H1 (cell line): ENCODE measurements at regions not wholly inside any gene's neighbourhood (a gene's known extent, or its start where the extent isn't known, plus 50 kb on each side); places are given as distances from the start of the nearest gene placed in this dataset.
A peak's percentile ranks its signal among the peaks of the same experiment; 100 is the strongest.

Experiments
- CTCF ChIA-PET: fragments of 300-600 bp; sonication (Branson Sonifier 250); formaldehyde crosslinking; loops from one replicate; lab custom pipeline; 2021; ENCODE audit not compliant: partially characterized antibody; lab: Charles Lee
- POLR2A ChIA-PET: fragments of 300-600 bp; sonication (Branson Sonifier 250); formaldehyde crosslinking; loops from one replicate; lab custom pipeline; 2021; ENCODE audit warnings: inconsistent platforms; ENCODE audit not compliant: partially characterized antibody; lab: Charles Lee
- DNase-seq, 2 experiments: peaks; one replicate each; pipeline versions ENCODE4 v3.0.0 to v3.0.0-alpha.2; 2010 to 2022; ENCODE audit warnings: low spot score in 2 of 2, low read depth in 1 of 2, mixed read lengths in 1 of 2
- FAIRE-seq: peaks from 2 replicates; lab custom pipeline; 2011; peaks lifted over from hg19 to GRCh38; lab: Jason Lieb, UNC
- H2AFZ ChIP-seq: 2 replicates; pipeline ENCODE4 v1.8.1; 2012; ENCODE audit warnings: low read length, inconsistent platforms
- H2AK5ac ChIP-seq: 2 replicates; pipeline ENCODE4 v1.6.1; 2013; ENCODE audit warnings: low read depth, low read length
- H2BK120ac ChIP-seq: replicated peaks from 2 replicates; pipeline ENCODE3; 2013; ENCODE audit warnings: low read depth, low read length, inconsistent platforms
- H2BK12ac ChIP-seq: 2 replicates; pipeline ENCODE4 v1.6.1; 2013; ENCODE audit warnings: low read depth, low read length
- H2BK15ac ChIP-seq: 2 replicates; pipeline ENCODE4 v1.6.1; 2013; ENCODE audit warnings: low read length
- H2BK20ac ChIP-seq: 2 replicates; pipeline ENCODE4 v1.6.1; 2013; ENCODE audit warnings: low read length
- H2BK5ac ChIP-seq: 2 replicates; pipeline ENCODE4 v1.6.1; 2013; ENCODE audit warnings: low read depth, low read length
- H3K14ac ChIP-seq: 2 replicates; pipeline ENCODE4 v1.6.1; 2013; ENCODE audit warnings: inconsistent platforms; ENCODE audit not compliant: insufficient read length
- H3K18ac ChIP-seq: 2 replicates; pipeline ENCODE4 v1.6.1; 2013; ENCODE audit warnings: low read length; ENCODE audit errors: extremely low read depth
- H3K23ac ChIP-seq: 2 replicates; pipeline ENCODE4 v1.6.1; 2013; ENCODE audit warnings: inconsistent platforms; ENCODE audit not compliant: insufficient read length
- H3K23me2 ChIP-seq: 2 replicates; pipeline ENCODE4 v1.6.1; 2013; ENCODE audit warnings: low read depth, low read length
- H3K27ac ChIP-seq: 2 replicates; pipeline ENCODE4 v1.6.1; 2011; ENCODE audit warnings: low read depth, low read length, inconsistent platforms
- H3K27me3 ChIP-seq, 4 experiments: replicated peaks in 1 of 4; 1 replicate in 1 of 4; 2 replicates in 3 of 4; pipeline versions ENCODE4 v1.6.1 to v1.8.1; 2011 to 2013; ENCODE audit warnings: low read length in 3 of 4, mild to moderate bottlenecking in 3 of 4, inconsistent platforms in 2 of 4, mixed read lengths in 2 of 4, moderate library complexity in 1 of 4; ENCODE audit not compliant: control insufficient read depth in 3 of 4, insufficient read depth in 3 of 4; ENCODE audit errors: extremely low read depth in 1 of 4
- H3K36me3 ChIP-seq, 4 experiments: 2 replicates each; pipeline versions ENCODE4 v1.6.1 to v1.8.1; 2011 to 2013; ENCODE audit warnings: mild to moderate bottlenecking in 4 of 4, low read length in 3 of 4, moderate library complexity in 2 of 4, control low read depth in 1 of 4, inconsistent platforms in 1 of 4; ENCODE audit not compliant: insufficient read depth in 4 of 4, control insufficient read depth in 2 of 4
- H3K4ac ChIP-seq: replicated peaks from 2 replicates; pipeline ENCODE3; 2013; ENCODE audit warnings: low read length, low read depth, mixed read lengths, inconsistent platforms; ENCODE audit not compliant: insufficient read length
- H3K4me1 ChIP-seq, 4 experiments: replicated peaks in 1 of 4; 1 replicate in 1 of 4; 2 replicates in 3 of 4; pipeline versions ENCODE4 v1.6.1 to v1.8.1; 2011 to 2013; ENCODE audit warnings: low read length in 3 of 4, inconsistent platforms in 2 of 4, mixed read lengths in 1 of 4; ENCODE audit not compliant: insufficient read depth in 4 of 4, control insufficient read depth in 3 of 4
- H3K4me2 ChIP-seq, 2 experiments: 2 replicates each; pipeline versions ENCODE4 v1.6.1 to v1.8.1; 2011 to 2013; ENCODE audit warnings: low read depth in 2 of 2, low read length in 2 of 2, control low read depth in 1 of 2, inconsistent platforms in 1 of 2, mild to moderate bottlenecking in 1 of 2; ENCODE audit not compliant: insufficient read depth in 1 of 2
- H3K4me3 ChIP-seq, 4 experiments: fragments of 200-600, 300-600 bp in 1 of 4; sonication (generic), shearing (Covaris generic), sonication (Bioruptor Twin) in 1 of 4; 2 replicates each; pipeline versions ENCODE4 v1.5.1 to v1.8.1; 2011 to 2016; ENCODE audit warnings: low read length in 4 of 4, low read depth in 3 of 4, control low read depth in 2 of 4, inconsistent platforms in 2 of 4, mild to moderate bottlenecking in 2 of 4, mixed read lengths in 1 of 4, moderate library complexity in 1 of 4; ENCODE audit not compliant: insufficient read depth in 2 of 4; ENCODE audit errors: extremely low read depth in 1 of 4
- H3K56ac ChIP-seq: replicated peaks from 2 replicates; pipeline ENCODE3; 2013; ENCODE audit warnings: low read depth, mild to moderate bottlenecking, mixed read lengths, low read length, inconsistent platforms; ENCODE audit not compliant: insufficient read length
- H3K79me1 ChIP-seq: 2 replicates; pipeline ENCODE4 v1.6.1; 2013; ENCODE audit warnings: low read depth, low read length, control low read depth
- H3K79me2 ChIP-seq, 2 experiments: 2 replicates each; pipeline versions ENCODE4 v1.6.1 to v1.8.1; 2012 to 2013; ENCODE audit warnings: low read length in 2 of 2, mild to moderate bottlenecking in 2 of 2, inconsistent platforms in 1 of 2; ENCODE audit not compliant: insufficient read depth in 2 of 2, control insufficient read depth in 1 of 2
- H3K9ac ChIP-seq, 4 experiments: replicated peaks in 1 of 4; 1 replicate in 1 of 4; 2 replicates in 3 of 4; pipeline versions ENCODE4 v1.6.1 to v1.8.1; 2011 to 2013; ENCODE audit warnings: low read depth in 3 of 4, low read length in 3 of 4, control low read depth in 2 of 4, mild to moderate bottlenecking in 2 of 4, moderate library complexity in 2 of 4, inconsistent platforms in 1 of 4; ENCODE audit errors: extremely low read depth in 1 of 4
- H3K9me3 ChIP-seq, 2 experiments: 2 replicates each; pipeline versions ENCODE4 v1.6.1 to v1.8.1; 2012 to 2013; ENCODE audit warnings: mild to moderate bottlenecking in 2 of 2, moderate library complexity in 2 of 2, control low read depth in 1 of 2, inconsistent platforms in 1 of 2, low read depth in 1 of 2, low read length in 1 of 2, mixed read lengths in 1 of 2; ENCODE audit not compliant: insufficient read depth in 2 of 2
- H4K20me1 ChIP-seq, 2 experiments: replicated peaks in 1 of 2; 2 replicates each; pipeline versions ENCODE3 to v1.8.1; 2011 to 2013; ENCODE audit warnings: inconsistent platforms in 2 of 2, low read length in 2 of 2, mild to moderate bottlenecking in 1 of 2; ENCODE audit not compliant: insufficient read depth in 2 of 2, control insufficient read depth in 1 of 2
- H4K5ac ChIP-seq: 2 replicates; pipeline ENCODE4 v1.6.1; 2013; ENCODE audit warnings: low read length, low read depth, mixed read lengths, inconsistent platforms; ENCODE audit not compliant: insufficient read length
- H4K8ac ChIP-seq: 2 replicates; pipeline ENCODE4 v1.8.0; 2013; ENCODE audit warnings: mild to moderate bottlenecking, moderate library complexity, low read length, inconsistent platforms; ENCODE audit not compliant: insufficient read depth; ENCODE audit errors: extremely low read depth
- H4K91ac ChIP-seq: replicated peaks from 2 replicates; pipeline ENCODE3; 2013; ENCODE audit warnings: low read length, mixed read lengths, inconsistent platforms; ENCODE audit not compliant: insufficient read length
- ATF2 ChIP-seq: IDR thresholded peaks from 2 replicates; pipeline ENCODE4 v1.6.1; 2012; ENCODE audit warnings: low read length, inconsistent platforms
- CTBP2 ChIP-seq: IDR thresholded peaks from 2 replicates; pipeline ENCODE4 v1.7.0; 2011; ENCODE audit warnings: borderline replicate concordance, mild to moderate bottlenecking, moderate library complexity, mixed read lengths, low read length; ENCODE audit not compliant: insufficient read depth, insufficient read length
- EP300 ChIP-seq, 2 experiments: IDR thresholded peaks; 1 replicate in 1 of 2; 2 replicates in 1 of 2; pipeline ENCODE4 v1.6.1; 2011 to 2012; ENCODE audit warnings: low read depth in 2 of 2, low read length in 2 of 2, mild to moderate bottlenecking in 2 of 2, borderline replicate concordance in 1 of 2, inconsistent platforms in 1 of 2, moderate library complexity in 1 of 2
- KDM1A ChIP-seq: fragments of 200-600, 300-600 bp; sonication (generic); IDR thresholded peaks from 2 replicates; pipeline ENCODE4 v1.7.1; 2016; ENCODE audit warnings: mild to moderate bottlenecking, low read length, borderline replicate concordance
- MAFK ChIP-seq: IDR thresholded peaks from 2 replicates; pipeline ENCODE4 v1.6.1; 2012; ENCODE audit warnings: low read depth, mild to moderate bottlenecking, improper control_type of control experiment, low read length
- PHF8 ChIP-seq: fragments of 200-600 bp; sonication (generic); conservative IDR thresholded peaks from 2 replicates; pipeline ENCODE4 v1.7.1; 2012; ENCODE audit warnings: low read depth, mild to moderate bottlenecking, inconsistent platforms, low read length, moderate library complexity
- POU5F1 ChIP-seq: IDR thresholded peaks from 2 replicates; pipeline ENCODE4 v1.6.1; 2011; ENCODE audit warnings: low read depth, mild to moderate bottlenecking, low read length, moderate library complexity
- RXRA ChIP-seq: IDR thresholded peaks from 2 replicates; pipeline ENCODE4 v1.6.1; 2011; ENCODE audit warnings: low read depth, mild to moderate bottlenecking, low read length, moderate library complexity; ENCODE audit not compliant: insufficient read depth
- TAF7 ChIP-seq: optimal IDR thresholded peaks from 2 replicates; pipeline ENCODE3; 2011; ENCODE audit warnings: low read depth, mild to moderate bottlenecking, inconsistent platforms, low read length, moderate library complexity, borderline replicate concordance
- WGBS, 2 experiments: shearing (Covaris generic) in 1 of 2; methylation state at CpG; one replicate each; pipeline versions ENCODE4 v1.1.6 to v1.1.7; 2013 to 2015; ENCODE audit warnings: low lambda C conversion rate in 2 of 2, mixed read lengths in 2 of 2, inconsistent platforms in 1 of 2, low coverage in 1 of 2, missing lambda C conversion rate in 1 of 2; ENCODE audit not compliant: insufficient replicate concordance in 2 of 2, insufficient coverage in 1 of 2, insufficient read length in 1 of 2; ENCODE audit errors: extremely low coverage in 1 of 2, missing lambda C conversion rate in 1 of 2; 5-methylcytosine and 5-hydroxymethylcytosine counted together

- Histone ChIP-seq H2AFZ (no peak overlapping the region), H2BK20ac (no peak overlapping the region)
These were observed 481.2 kb downstream of the NUP35 start for GRCh38 chr2:183605440-183605839.

More at GRCh38 chr2:183605440-183605839, 481.2 kb downstream of the NUP35 start:
- Histone ChIP-seq H2BK12ac (no peak overlapping the region), H2BK120ac (no peak overlapping the region), H3K23ac (no peak overlapping the region), H3K56ac (no peak overlapping the region), H3K27me3 (no peaks in the 10 kb centered on the region), H2BK5ac (no peak overlapping the region), H3K4me2 (no peak overlapping the region), H3K4ac (no peak overlapping the region), H3K4me1 (no peaks in the 10 kb centered on the region; a peak in 1 of 7 replicates), H4K91ac (no peak overlapping the region), H3K27ac (no peak overlapping the region), H3K79me2 (no peaks in the 10 kb centered on the region), H3K23me2 (no peaks in the 10 kb centered on the region), H4K5ac (no peak overlapping the region), H4K20me1 (no peaks in the 10 kb centered on the region), H3K36me3 (no peaks in the 10 kb centered on the region), H3K4me3 (no peak overlapping the region), H2AK5ac (no peak overlapping the region), H3K18ac (no peak overlapping the region), H3K9me3 (no peaks in the 10 kb centered on the region), H3K14ac (no peak overlapping the region)
- no peak for DNase-seq
- FAIRE-seq: peak; percentile 24
- CTCF ChIA-PET: interaction anchor here (1.3 kb wide), 1 partner anchor 89 kb away, joined by 4 read pairs; no protein-coding TSS in a partner anchor
- POLR2A ChIA-PET: no interaction called here
- TF ChIP-seq MAFK (no peak), CTBP2 (no peak), EP300 (IDR thresholded peaks at IDR 0.05; ENCODE audit: borderline replicate concordance in 1 of 2, low read depth in 2 of 2, low read length in 2 of 2) (no peak), ATF2 (no peak), TAF7 (no peak), RXRA (no peak), KDM1A (no peak), POU5F1 (no peak), PHF8 (no peak)
- TF ChIP-seq, all 59 proteins: peak for 0
- WGBS, 2 experiments: 95% methylated on average over 3 of the region's 3 CpGs; no CpG with 5 or more reads in 1 of the 2 experiments
- no peak overlapping the region for H2BK15ac ChIP-seq
- H4K8ac ChIP-seq: no peak overlapping the region
- H3K9ac ChIP-seq: no peak overlapping the region
- no peaks in the 10 kb centered on the region for H3K79me1 ChIP-seq
